Heart left ventricle (tissue), 16 donors: ENCODE measurements at regions not wholly inside any gene's neighbourhood (a gene's known extent, or its start where the extent isn't known, plus 50 kb on each side); places are given as distances from the start of the nearest gene placed in this dataset.

Experiments used
- ATAC-seq, 4 donors: fragments of 200-7000 bp; cut with Tn5 transposase; one replicate each; pipeline ENCODE4 v1.9.1; 2020 to 2022; ENCODE audit warnings: moderate library complexity in 4 of 4, mild to moderate bottlenecking in 3 of 4, moderate number of reproducible peaks in 1 of 4
- DNase-seq, 5 donors: peaks; one replicate each; pipeline ENCODE4 v3.0.0-alpha.2; 2020
- H3K27ac ChIP-seq, 12 donors: fragments of 200-600 bp; sonication (generic) in 4 of 12; one replicate each; pipeline versions ENCODE4 v1.5.0 to v1.8.0; 2016 to 2022; ENCODE audit warnings: mild to moderate bottlenecking in 2 of 12
- H3K27me3 ChIP-seq, 9 donors: fragments of 200-600 bp; sonication (generic) in 2 of 9; one replicate each; pipeline versions ENCODE4 v1.5.1 to v1.8.0; 2016 to 2022; ENCODE audit warnings: mild to moderate bottlenecking in 3 of 9
- H3K36me3 ChIP-seq, 9 donors: fragments of 200-600 bp; sonication (generic) in 2 of 9; one replicate each; pipeline versions ENCODE4 v1.5.0 to v1.8.0; 2018 to 2022; ENCODE audit warnings: mild to moderate bottlenecking in 2 of 9
- H3K4me1 ChIP-seq, 12 donors: fragments of 200-600 bp; sonication (generic) in 4 of 12; one replicate each; pipeline versions ENCODE4 v1.5.0 to v1.8.0; 2016 to 2022; ENCODE audit warnings: mild to moderate bottlenecking in 3 of 12
- H3K4me3 ChIP-seq, 12 donors: fragments of 200-600 bp; sonication (generic) in 4 of 12; one replicate each; pipeline versions ENCODE4 v1.5.0 to v1.8.0; 2017 to 2022; ENCODE audit warnings: mild to moderate bottlenecking in 9 of 12, moderate library complexity in 4 of 12
- H3K9me3 ChIP-seq, 12 donors: fragments of 200-600 bp; sonication (generic) in 4 of 12; one replicate each; pipeline versions ENCODE4 v1.5.0 to v1.8.0; 2016 to 2022; ENCODE audit warnings: mild to moderate bottlenecking in 1 of 12
- POLR2A ChIP-seq, 2 donors: fragments of 450-650 bp; IDR thresholded peaks; one replicate each; pipeline ENCODE4 v1.6.1; 2017; ENCODE audit warnings: antibody characterized with exemption in 2 of 2, mild to moderate bottlenecking in 2 of 2, moderate library complexity in 2 of 2
- WGBS, 4 donors: extraction: QIAGEN DNeasy Blood & Tissue Kit in 2 of 4; methylation state at CpG; one replicate each; pipeline versions ENCODE4 v1.1.5 to v1.1.7; 2013 to 2018; 5-methylcytosine and 5-hydroxymethylcytosine counted together
- intact Hi-C, 10 donors: fragments of 100-400 bp; cut with DNase I; formaldehyde crosslinking; loops; one replicate each; pipeline versions ENCODE4 v1.11.1 to v1.14.2; 2022
- TF ChIP-seq, protein P1 (sequence below), 12 donors: fragments of 200-600 bp; sonication (generic) in 4 of 12; IDR thresholded peaks; one replicate each; pipeline versions ENCODE4 v1.5.0 to v1.8.0; 2018 to 2022; ENCODE audit warnings: antibody characterized with exemption in 12 of 12, mild to moderate bottlenecking in 5 of 12
- donor health status: ischemic (EF 13 %, LVEDD 7.1; RV severe dilation, severe dysfunction).
- donor health status: healthy with polysubstance abuse.
- donor health status: DM: no; HTN: yes; CAD: no.
- donor health status: DM: no; HTN: no; CAD: no.
- donor health status: ischemic (EF 25% LVEDD 6.9; RV normal size, moderate dysfunction).
- donor health status: ischemic (EF 25% LVEDD 5.7; RV mildly dilated, moderate dysfunction).
- donor health status: healthy.
- donor health status: DM: yes; HTN: yes; CAD: no.
- donor health status: ischemic (EF 35%, LVEDD 5.7; RV mildly dilated, moderate dysfunction).
- donor health status: nonischemic (EF 11% LVEDD 7.7; RV severe dilation, severe dysfunction).
- donor health status: DM: yes; HTN: yes; CAD: no.
- donor health status: PGD.
- donor health status: ischemic (EF 29% LVEDD 5.4; RV normal size, mild dysfunction).
- donor health status: nonischemic (EF 23%, LVEDD 6.1; RV moderate dilation, normal function).

DNA sequence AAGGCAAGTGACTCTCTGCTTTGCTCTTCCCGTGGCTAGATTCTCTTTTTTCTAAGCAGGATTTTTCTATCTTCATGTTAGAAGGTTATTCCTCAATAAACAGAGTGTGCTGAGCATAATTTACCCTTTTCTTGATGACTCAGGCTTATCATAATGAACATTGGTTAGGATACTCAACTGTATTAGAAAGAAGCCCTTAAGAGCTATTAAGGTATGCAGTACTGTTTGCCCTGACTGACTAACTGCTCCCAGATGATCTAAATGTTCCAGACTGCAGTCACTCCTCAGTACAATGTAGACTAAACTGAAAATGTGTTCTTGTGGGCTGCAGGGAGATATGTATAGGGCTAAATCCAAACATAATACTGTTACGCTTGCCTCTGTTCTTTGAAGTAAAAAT lies 687.8 kb downstream of the NUP35 start:
- ATAC-seq (no peak), DNase-seq (no peak)
- 70 to 82% (median 80%) methylated on average over 2 of the region's 2 CpGs for WGBS, 4 donors
- Histone ChIP-seq H3K4me3 (no peak overlapping the region), H3K9me3 (peaks cover 0 to 15% (median 0%) of the 10 kb centered on the region in 12 donors), H3K27ac (no peak overlapping the region), H3K4me1 (no peaks in the 10 kb centered on the region), H3K27me3 (no peaks in the 10 kb centered on the region), H3K36me3 (no peaks in the 10 kb centered on the region)
- TF ChIP-seq POLR2A (IDR thresholded peaks at IDR 0.05) = no peak
- TF ChIP-seq, protein P1, sequence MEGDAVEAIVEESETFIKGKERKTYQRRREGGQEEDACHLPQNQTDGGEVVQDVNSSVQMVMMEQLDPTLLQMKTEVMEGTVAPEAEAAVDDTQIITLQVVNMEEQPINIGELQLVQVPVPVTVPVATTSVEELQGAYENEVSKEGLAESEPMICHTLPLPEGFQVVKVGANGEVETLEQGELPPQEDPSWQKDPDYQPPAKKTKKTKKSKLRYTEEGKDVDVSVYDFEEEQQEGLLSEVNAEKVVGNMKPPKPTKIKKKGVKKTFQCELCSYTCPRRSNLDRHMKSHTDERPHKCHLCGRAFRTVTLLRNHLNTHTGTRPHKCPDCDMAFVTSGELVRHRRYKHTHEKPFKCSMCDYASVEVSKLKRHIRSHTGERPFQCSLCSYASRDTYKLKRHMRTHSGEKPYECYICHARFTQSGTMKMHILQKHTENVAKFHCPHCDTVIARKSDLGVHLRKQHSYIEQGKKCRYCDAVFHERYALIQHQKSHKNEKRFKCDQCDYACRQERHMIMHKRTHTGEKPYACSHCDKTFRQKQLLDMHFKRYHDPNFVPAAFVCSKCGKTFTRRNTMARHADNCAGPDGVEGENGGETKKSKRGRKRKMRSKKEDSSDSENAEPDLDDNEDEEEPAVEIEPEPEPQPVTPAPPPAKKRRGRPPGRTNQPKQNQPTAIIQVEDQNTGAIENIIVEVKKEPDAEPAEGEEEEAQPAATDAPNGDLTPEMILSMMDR (IDR thresholded peaks at IDR 0.05) = no peak
- intact Hi-C loops = no loop called here

DNA sequence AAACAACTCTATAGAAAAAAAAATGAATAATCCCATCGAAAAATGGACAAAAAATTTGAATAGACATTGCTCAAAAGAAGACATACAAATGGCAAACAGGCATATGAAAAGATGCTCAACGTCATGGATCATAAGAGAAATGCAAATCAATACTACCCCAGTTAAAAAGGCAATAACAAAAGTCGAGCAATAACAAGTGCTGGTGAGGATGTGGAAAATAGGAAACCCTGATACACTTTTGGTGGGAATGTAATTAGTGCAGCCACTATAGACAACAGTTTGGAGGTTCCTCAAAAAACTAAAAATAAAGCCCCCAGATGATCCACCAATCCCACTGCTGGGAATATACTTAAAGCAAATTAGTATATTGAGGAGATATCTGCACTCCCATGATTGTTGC lies 701.5 kb downstream of the NUP35 start:
- Histone ChIP-seq H3K36me3 (no peaks in the 10 kb centered on the region), H3K27ac (no peak overlapping the region), H3K4me1 (no peaks in the 10 kb centered on the region), H3K9me3 (peaks cover 0 to 40% (median 13%) of the 10 kb centered on the region in 12 donors), H3K27me3 (no peaks in the 10 kb centered on the region), H3K4me3 (no peak overlapping the region)
- intact Hi-C loops = no loop called here
- ATAC-seq (no peak), DNase-seq (no peak)
- TF ChIP-seq, protein P1 (IDR thresholded peaks at IDR 0.05) = no peak
- no peak for TF ChIP-seq POLR2A (IDR thresholded peaks at IDR 0.05)
- WGBS, 4 donors = 65 to 76% (median 70%) methylated on average over 3 of the region's 3 CpGs

DNA sequence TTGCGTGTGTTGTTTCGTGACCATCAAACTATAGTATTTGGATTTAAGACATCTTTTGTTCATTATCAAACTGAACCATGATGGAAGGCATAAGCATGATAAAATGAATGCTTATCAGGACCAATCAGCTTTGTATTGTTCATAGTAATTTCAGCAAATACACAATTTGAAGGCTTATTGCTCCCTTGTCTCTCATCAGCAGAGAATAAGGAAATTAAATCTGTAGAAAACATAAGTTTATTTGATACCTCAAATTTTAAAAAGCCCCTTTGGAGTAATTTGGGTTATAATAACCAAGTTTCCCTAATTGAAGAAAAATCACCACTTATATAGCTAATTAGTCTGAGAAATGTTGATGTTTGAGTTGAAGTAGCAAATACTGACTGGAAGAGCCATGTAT lies 705.7 kb downstream of the NUP35 start:
- TF ChIP-seq POLR2A (IDR thresholded peaks at IDR 0.05) = no peak
- TF ChIP-seq, protein P1 (IDR thresholded peaks at IDR 0.05) = no peak
- peaks cover 0 to 24% (median 10%) of the 10 kb centered on the region in 12 donors for H3K9me3 ChIP-seq
- intact Hi-C loops = no loop called here
- ATAC-seq (no peak), DNase-seq (no peak)
- no peaks in the 10 kb centered on the region for H3K4me1 ChIP-seq
- no peaks in the 10 kb centered on the region for H3K36me3 ChIP-seq
- no peaks in the 10 kb centered on the region for H3K27me3 ChIP-seq
- no peak overlapping the region for H3K4me3 ChIP-seq
- 88 to 94% (median 90%) methylated on average over 2 of the region's 2 CpGs for WGBS, 4 donors
- H3K27ac ChIP-seq = no peak overlapping the region

DNA sequence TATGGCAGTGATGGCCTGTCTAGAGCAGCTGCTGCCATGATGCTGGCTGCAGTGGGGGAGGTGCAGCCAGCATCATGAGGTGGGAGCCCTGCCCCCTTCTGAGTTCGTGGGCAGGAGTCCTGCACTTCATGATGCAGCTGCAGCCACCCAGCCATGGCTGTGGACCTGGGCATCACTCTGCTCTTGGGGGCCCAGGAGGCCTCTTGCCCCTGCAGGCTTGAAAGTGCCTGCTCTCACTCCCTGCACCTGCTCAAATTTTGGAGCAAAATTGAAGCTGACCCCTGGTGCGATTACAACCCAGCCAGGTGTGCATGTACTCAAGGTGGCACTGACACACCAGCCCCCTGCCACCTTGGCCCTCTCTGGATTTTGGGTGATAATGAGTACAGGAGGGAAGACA lies 712.9 kb downstream of the NUP35 start:
- Histone ChIP-seq H3K9me3 (peaks cover 0 to 3% (median 0%) of the 10 kb centered on the region in 12 donors), H3K27me3 (no peaks in the 10 kb centered on the region), H3K4me1 (no peaks in the 10 kb centered on the region), H3K27ac (no peak overlapping the region), H3K36me3 (no peaks in the 10 kb centered on the region), H3K4me3 (no peak overlapping the region)
- TF ChIP-seq, protein P1 (IDR thresholded peaks at IDR 0.05) = no peak
- TF ChIP-seq POLR2A (IDR thresholded peaks at IDR 0.05) = no peak
- DNase-seq (no peak), ATAC-seq (no peak)
- intact Hi-C loops = no loop called here
- 56 to 63% (median 59%) methylated on average over 2 of the region's 2 CpGs for WGBS, 4 donors
